ENCODE measurements at regions not wholly inside any gene's neighbourhood (a gene's known extent, or its start where the extent isn't known, plus 50 kb on each side); places are given as distances from the start of the nearest gene placed in this dataset.

DNA sequence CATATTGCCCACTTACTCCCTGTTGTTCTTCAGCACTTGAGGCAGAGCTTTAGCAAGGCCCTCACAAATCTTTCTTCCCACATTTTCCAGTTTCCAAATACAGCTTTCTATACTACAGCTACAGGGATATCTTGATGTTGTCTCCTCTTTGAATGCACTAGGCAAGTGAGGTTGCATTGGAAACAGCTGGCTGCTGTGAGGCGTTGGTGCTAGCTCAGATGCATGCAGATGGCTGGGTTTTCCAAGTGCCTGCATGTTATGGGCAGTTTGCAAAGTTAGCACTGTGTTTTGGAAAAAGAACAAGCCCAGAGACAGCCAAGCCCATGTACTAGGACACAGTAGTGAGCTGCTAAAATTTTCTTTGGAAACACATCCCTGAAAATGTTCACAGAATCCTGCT is 315.1 kb upstream of the RASGEF1B start:
- DNase-seq = no peak
- 78 to 97% (median 94%) methylated on average over 1 of the region's 1 CpG for WGBS, 5 donors

DNA sequence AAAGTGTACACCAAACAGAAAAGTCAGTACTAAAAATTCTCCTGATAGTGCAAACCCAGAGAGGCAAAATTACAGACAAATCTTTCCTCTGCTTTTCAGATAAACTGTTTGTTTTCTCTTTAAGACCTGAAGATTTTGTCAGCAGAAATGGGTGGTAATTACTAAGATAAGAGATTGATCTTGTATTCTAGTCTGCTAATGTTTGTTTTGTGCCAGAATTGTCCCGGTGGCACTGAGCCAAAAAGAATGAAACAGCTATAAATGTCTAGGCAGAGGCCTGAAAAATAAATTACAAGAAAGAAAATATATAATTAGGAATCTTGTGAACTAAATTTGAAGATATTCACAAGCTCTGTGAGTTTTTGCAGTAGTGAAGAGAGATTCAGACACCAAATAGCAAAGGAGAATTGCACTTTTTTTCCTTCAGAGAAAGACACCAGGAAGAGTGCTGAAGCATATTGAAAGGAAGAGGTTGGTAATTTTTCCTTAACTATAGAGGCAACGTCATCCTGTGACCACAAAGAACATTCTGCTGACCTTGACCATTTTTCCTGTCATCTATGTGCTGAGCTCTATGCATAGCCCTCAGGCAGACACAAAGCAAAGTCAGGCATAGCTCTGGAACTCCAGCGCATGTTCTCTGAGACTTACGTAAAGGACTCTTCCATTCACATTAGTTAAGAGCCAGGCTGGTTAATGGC is 314.5 kb upstream of the RASGEF1B start:
- Histone ChIP-seq H3K4me1 (peaks cover 0 to 7% (median 2%) of the 10 kb centered on the region in 4 donors), H3K9me3 (no peaks in the 10 kb centered on the region), H3K4me3 (no peak overlapping the region), H3K27me3 (no peaks in the 10 kb centered on the region), H3K27ac (no peak overlapping the region), H3K36me3 (no peaks in the 10 kb centered on the region)
- intact Hi-C loops (cut with DNase I; ENCODE audit: low total_unique reads) = no loop called here
- DNase-seq = peak in 1 of 2 donors; percentile 58
- WGBS, 5 donors = 27 to 56% (median 35%) methylated on average over 4 of the region's 4 CpGs
- TF ChIP-seq, protein P1, sequence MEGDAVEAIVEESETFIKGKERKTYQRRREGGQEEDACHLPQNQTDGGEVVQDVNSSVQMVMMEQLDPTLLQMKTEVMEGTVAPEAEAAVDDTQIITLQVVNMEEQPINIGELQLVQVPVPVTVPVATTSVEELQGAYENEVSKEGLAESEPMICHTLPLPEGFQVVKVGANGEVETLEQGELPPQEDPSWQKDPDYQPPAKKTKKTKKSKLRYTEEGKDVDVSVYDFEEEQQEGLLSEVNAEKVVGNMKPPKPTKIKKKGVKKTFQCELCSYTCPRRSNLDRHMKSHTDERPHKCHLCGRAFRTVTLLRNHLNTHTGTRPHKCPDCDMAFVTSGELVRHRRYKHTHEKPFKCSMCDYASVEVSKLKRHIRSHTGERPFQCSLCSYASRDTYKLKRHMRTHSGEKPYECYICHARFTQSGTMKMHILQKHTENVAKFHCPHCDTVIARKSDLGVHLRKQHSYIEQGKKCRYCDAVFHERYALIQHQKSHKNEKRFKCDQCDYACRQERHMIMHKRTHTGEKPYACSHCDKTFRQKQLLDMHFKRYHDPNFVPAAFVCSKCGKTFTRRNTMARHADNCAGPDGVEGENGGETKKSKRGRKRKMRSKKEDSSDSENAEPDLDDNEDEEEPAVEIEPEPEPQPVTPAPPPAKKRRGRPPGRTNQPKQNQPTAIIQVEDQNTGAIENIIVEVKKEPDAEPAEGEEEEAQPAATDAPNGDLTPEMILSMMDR (IDR thresholded peaks at IDR 0.05) = no peak
- TF ChIP-seq POLR2AphosphoS5 (IDR thresholded peaks at IDR 0.05) = no peak
- TF ChIP-seq EP300 (IDR thresholded peaks at IDR 0.05) = no peak
- TF ChIP-seq POLR2A (IDR thresholded peaks at IDR 0.05) = no peak

More for the DNA sequence above, 315.1 kb upstream of the RASGEF1B start:
- TF ChIP-seq POLR2A (IDR thresholded peaks at IDR 0.05) (no peak), EP300 (IDR thresholded peaks at IDR 0.05) (no peak), POLR2AphosphoS5 (IDR thresholded peaks at IDR 0.05) (no peak)
- TF ChIP-seq, protein P1 (IDR thresholded peaks at IDR 0.05) = no peak
- Histone ChIP-seq H3K27me3 (no peaks in the 10 kb centered on the region), H3K9me3 (no peaks in the 10 kb centered on the region), H3K4me3 (no peak overlapping the region), H3K4me1 (peaks cover 0 to 7% (median 2%) of the 10 kb centered on the region in 4 donors), H3K36me3 (no peaks in the 10 kb centered on the region), H3K27ac (no peak overlapping the region)
- intact Hi-C loops (cut with DNase I; ENCODE audit: low total_unique reads) = no loop called here

DNA sequence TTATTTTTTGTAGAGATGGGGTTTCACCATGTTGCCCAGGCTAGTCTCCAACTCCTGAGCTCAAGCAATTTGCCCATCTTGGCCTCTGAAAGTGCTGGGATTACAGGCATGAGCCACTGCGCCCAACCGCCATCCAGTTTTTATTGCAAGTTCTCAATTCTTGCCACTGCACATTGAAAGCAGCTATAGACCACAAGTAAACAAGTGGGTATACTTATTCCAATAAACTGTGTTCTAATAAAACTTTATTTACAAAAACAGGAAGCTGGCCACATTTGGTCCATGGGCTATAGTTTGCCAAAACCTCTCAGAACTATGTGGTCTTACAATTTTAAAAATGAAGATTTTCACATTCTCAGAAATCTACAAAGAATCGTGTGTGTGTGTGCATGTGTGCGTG is 313.6 kb upstream of the RASGEF1B start:
- TF ChIP-seq, protein P1 (IDR thresholded peaks at IDR 0.05) = no peak
- TF ChIP-seq EP300 (IDR thresholded peaks at IDR 0.05) (no peak), POLR2A (IDR thresholded peaks at IDR 0.05) (no peak), POLR2AphosphoS5 (IDR thresholded peaks at IDR 0.05) (no peak)
- H3K4me3 ChIP-seq = no peak overlapping the region
- no peaks in the 10 kb centered on the region for H3K36me3 ChIP-seq
- H3K4me1 ChIP-seq = peaks cover 0 to 7% (median 2%) of the 10 kb centered on the region in 4 donors
- 98 to 100% (median 98%) methylated on average over 4 of the region's 4 CpGs for WGBS, 5 donors
- H3K27ac ChIP-seq = no peak overlapping the region
- no peaks in the 10 kb centered on the region for H3K9me3 ChIP-seq
- no peak for DNase-seq
- H3K27me3 ChIP-seq = no peaks in the 10 kb centered on the region
- intact Hi-C loops (cut with DNase I; ENCODE audit: low total_unique reads) = no loop called here

DNA sequence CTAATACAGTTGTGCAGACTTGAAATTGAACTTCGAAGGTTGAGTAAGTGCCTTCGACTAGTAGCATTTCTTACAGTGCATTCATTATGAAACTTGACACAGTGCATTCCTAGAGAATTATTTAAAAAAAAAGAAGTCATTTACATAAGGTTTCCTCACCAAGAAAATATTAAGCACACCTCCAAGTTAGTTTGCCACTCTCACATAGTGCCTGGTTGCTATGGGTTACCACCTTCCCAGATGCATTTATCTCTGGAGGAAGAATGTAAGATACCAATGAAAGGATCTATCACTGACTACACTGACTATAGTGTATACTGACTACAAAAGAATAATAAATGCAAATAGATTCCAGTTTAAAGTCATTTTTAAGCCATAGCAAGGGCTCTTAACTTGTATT is 311.9 kb upstream of the RASGEF1B start:
- intact Hi-C loops (cut with DNase I; ENCODE audit: low total_unique reads) = no loop called here
- 83 to 93% (median 91%) methylated on average over 2 of the region's 2 CpGs for WGBS, 5 donors
- no peaks in the 10 kb centered on the region for H3K27me3 ChIP-seq
- H3K4me3 ChIP-seq = no peak overlapping the region
- H3K36me3 ChIP-seq = no peaks in the 10 kb centered on the region
- no peak overlapping the region for H3K27ac ChIP-seq
- TF ChIP-seq, protein P1 (IDR thresholded peaks at IDR 0.05) = no peak
- no peak for TF ChIP-seq POLR2A (IDR thresholded peaks at IDR 0.05)
- TF ChIP-seq POLR2AphosphoS5 (IDR thresholded peaks at IDR 0.05) = no peak
- TF ChIP-seq EP300 (IDR thresholded peaks at IDR 0.05) = no peak
- no peaks in the 10 kb centered on the region for H3K9me3 ChIP-seq
- DNase-seq = no peak
- peaks cover 0 to 7% (median 2%) of the 10 kb centered on the region in 4 donors for H3K4me1 ChIP-seq
